Retina (tissue), 1 donor: ENCODE measurements at regions not wholly inside any gene's neighbourhood (a gene's known extent, or its start where the extent isn't known, plus 50 kb on each side); places are given as distances from the start of the nearest gene placed in this dataset.
A peak's percentile ranks its signal among the peaks of the same experiment; 100 is the strongest.
"Not testable (repeated sequence)": the region's sequence is repeated elsewhere in the genome, so short reads cannot be mapped to it uniquely, and the experiment has no call there.

ENCODE experiments used
- DNase-seq: peaks from one replicate; pipeline ENCODE4 v3.0.0-alpha.2; 2016

DNA sequence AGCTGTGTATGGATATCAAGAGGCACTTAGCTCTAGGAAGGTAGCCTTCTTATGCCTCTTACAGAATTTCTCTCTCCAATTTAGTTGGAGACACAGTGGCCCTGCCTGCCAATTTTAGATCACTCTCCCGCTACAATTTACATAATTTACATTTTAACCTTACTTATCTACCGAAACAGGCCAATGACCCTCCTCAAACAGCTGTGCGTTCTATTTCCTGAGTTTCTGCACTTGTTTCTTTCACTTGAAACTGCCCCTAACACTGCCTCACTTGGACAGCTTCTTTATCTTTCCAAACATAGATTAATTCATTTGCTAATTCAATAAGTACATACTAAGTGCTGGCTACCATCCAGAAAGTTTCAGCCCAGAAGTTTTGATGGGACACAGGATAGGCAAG lies 52.9 kb upstream of the HDDC2 start:
- no peak for DNase-seq

DNA sequence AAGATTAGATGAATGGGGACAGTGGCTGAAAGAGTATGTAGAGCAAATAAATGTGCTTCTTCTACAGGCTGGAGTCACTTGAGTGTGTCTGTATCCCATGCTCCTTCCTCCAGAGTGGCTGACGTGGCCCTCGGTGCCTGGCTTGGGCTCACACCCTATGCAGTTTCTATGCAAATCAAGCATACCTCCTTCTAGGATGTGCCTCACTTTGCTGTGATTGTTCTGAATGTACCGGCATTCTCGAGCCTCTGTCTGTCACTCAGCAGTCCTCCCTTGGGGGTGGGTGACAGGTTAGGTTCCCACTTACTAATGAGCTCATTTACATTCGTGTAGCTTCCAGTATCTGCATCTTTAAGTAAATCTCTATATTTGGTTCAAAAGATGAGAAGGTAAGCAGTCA lies 55.1 kb upstream of the HDDC2 start:
- no peak for DNase-seq

DNA sequence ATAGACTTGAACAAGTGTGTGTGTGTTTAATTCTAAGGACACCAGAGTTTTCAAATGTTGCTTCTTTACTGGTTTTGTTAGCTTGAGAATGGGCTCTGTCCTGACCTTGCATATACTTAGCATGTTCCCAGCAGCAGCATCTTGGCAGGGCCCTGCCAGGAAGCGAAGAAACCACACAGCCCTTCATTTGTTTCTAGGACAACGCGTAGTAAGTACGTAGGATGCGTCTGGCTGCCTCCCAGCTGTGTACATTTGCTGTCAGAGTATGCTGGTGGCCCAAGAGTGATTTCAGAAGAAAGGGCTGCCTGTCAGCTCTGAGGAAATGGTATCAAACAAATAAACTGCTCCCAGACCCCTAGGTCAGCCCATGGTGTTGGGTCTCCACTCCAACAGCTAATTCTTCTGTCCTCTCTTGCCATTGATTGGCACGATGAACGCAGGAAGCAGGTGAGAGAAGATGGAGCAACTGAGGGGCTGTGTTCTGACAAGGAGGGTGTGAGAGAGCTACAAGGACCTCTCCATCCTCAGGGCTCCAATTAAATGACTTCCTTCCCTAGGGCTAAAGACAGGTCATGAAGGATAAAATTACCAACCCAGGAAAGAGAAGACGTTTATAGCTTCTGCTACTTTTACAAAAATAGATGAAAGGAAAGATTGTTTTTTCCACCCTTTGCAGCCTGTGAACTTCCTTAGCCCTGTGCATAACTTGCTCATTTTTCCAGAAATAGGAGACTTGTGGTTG lies 55.9 kb upstream of the HDDC2 start:
- no peak for DNase-seq

DNA sequence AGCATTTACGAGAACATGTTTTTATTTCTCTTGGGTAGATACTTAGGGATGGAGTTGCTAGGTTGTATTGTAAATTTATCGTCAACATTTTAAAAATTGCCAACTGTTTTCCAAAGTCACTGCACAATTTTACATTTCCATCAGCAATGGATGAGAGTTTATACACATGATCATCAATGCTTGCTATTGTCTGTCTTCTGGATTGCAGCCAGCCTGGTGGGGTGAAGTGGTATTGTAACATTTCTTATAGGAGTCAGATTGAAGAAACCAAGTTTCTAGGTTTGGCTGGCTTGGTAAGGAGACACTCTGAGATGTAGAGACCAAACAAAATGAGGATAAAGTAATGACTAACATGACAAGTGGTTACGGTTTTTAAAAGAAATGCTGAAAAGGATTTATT lies 57.1 kb upstream of the HDDC2 start:
- no peak for DNase-seq

DNA sequence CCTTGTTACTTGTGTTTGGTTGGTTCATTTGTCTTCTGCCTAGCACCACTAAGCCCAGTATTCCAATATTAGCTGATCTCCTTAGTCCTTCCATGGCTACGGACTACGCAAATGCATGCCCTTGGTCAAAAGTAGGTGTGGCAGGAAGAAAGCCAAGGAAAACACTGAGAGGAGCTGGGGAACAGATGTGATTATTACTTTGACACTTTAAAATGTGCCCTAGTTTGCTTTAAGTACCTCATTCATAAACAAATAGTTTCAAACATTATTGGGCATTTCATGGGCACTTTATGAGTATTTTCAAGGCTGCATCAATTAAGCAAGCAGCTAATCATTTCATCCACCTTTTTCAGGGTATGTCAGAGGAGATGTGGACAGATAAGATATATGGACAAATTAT lies 60.1 kb upstream of the HDDC2 start:
- no peak for DNase-seq

DNA sequence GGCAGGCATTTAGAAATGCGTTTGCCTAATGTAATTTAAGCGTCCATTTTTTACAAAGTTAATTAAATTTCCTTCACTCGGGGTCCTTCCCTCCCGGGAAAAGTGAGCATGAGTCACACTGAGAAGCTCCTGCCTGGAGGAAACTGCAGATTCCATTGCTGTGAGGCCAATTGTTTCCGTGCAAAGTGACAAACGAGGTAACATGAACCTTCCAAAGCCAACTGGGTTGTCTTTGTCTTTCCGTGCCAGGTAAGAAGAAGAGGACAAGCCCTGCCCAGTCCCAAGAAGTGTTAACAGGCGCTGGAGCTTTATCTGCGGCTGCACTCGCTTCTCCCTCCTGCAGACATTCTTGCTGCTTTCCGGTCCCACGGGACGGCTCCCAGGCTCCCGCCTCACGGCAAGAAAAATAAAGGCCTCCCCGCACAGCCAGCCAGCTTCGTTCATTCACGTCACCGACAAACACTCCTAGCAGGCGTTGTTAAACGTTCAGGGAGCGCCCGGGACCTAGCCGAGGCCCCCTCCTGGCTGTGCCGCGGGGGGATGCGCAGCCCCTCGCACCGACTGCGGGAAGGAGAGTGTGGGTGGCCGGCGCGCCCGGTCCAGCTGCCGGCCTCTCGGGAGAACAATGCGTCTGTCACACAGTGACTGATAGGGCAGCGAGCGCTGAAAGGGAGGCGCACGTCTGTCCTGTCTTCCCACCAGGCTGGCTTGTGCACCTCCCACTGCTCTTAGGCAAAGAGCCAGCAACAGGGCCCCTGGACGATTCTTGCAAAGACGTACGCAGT lies 61.5 kb upstream of the HDDC2 start:
- DNase-seq: peak; percentile 95

DNA sequence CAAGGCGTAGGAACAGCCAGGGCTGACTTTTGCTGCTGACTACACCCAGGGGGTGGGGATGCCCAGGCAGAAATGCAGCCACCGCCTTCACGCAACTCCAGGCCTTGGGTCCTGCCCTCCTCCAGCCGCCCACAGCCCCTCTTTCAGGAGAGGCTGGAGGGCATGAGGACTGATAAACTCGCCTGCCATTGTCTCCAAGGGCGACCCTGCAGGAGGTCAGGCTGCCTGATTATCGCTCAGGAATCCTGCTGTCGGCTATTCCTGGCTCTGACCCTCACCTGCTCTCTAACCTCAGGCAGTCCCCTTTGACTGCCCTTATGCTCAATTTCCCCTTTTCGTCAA lies 62.0 kb upstream of the HDDC2 start:
- DNase-seq: no peak

DNA sequence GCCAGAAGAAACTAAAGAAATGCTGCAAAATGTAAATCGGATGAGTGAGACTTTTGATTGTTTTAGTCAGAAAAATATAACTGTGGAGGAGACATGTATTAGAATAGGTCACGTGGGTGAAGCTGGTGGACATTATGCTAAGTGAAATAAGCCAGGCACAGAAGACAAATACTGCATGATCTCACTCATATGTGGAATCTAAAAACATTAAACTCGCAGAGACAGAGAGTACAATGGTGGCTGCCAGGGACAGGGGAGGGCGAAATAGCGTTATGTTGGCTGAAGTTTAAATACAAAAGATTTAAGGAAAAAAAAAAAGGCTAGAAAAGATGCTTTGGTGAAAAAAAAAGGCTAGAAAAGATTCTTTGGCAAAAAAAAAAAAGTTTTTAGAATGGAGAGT lies 63.5 kb upstream of the HDDC2 start:
- DNase-seq: no peak

DNA sequence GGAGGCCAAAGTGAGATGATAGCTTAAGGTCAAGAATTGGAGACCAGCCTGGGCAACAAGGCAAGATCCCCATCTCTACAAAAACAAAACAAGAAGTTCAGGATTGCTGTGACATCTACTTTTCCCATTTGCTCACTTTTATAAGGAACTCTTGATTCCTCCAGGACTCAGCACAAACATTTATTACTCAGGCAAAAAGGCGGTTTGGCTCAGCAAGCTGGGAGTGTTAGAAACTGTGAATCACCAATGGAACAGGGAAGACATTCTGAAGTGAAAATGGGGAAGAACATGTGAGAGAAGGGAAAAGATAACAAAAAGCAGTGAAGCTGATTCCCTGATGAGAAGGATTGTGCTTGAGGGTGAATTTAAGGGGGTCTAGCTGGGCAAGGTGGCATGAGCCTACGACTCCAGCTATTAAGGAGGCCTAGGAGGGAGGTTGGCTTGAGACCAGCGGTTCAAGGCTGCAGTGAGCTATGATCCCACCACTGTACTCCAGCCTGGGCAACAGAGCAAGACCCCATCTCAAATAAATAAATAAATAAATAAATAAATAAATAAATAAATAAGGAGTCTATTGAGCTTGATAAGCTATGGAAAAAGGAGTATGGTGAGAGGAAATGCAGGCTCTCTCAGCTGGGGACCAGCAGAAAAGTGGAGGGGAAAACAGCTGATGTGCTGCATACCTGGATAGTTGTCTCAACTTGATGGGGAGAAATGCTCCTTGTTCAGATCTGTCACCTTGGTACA lies 65.4 kb upstream of the HDDC2 start:
- DNase-seq: no peak

DNA sequence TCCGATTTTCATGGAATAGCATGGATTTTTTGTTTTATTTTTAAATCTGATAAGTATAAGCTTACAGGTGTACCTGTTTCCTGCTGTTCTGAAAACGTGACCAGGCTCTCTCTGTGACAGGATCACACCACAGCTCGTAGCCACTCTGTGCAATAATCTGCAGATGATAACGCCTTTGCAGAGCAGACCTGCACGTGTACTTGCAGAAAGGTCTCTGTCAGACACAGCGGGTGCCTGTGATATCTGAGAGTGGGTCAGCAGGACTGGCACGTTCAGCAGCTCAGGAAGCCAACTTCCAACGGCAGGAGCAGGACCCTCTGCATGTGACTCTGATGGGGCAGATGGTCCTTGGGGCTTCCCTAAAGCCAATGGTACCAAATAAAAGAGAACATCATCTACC lies 68.6 kb upstream of the HDDC2 start:
- DNase-seq: no peak

DNA sequence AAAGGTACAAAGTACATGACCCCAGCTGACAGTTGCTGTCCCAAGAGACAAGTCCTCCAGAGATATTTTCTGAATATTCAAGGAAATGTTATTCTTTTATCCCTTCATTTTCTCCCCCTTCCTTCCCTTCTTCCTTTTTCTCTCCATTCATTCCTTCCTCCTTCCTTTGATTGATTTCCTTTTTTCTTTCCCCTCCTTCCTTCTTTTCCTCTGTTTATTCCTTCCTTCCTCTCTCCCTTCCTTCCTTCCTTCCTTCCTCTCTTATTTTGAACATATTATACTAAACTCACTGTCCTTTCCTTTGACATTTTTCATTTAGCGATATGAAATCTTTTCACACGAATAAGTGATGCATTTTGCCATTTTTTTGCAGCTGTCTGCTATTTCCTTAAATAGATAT lies 73.2 kb upstream of the HDDC2 start:
- no peak for DNase-seq

DNA sequence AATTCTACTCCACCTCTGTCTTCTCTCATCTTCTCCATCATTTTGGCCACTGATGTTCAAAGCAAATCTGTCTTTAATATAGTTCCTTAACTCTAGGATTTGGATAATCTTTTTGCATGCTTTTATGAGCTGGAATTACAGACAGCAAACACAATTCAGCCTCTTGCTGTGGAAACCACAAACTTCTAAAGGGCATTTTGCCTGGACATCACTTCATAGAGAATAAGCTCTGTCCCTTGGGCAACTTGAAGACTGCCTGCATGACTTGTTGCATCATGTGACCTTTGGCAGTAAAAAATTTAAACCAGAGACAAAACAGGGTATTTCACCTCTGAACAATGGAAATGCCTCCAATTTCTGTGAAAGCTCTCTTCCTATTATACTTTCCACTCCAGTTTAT lies 74.1 kb upstream of the HDDC2 start:
- DNase-seq: no peak

DNA sequence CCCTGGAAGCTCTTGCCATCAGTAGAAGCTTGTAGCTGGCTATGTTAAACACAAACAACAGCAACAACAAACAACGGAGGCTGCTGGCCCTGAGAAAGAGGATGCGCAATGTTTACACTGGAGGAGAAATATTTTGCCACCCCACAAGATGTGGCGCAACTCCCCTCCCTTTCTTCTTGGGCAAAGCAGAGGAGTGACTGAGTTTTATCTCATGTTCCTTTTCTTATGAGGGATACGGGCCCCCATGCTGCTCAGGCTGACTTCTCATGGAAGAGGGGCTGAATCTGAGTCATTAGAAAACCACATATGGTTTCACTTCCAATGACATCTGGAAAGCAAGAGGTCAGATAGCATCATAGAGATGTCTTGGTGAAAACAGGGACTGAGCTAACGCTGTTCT lies 75.9 kb upstream of the HDDC2 start:
- DNase-seq: no peak

DNA sequence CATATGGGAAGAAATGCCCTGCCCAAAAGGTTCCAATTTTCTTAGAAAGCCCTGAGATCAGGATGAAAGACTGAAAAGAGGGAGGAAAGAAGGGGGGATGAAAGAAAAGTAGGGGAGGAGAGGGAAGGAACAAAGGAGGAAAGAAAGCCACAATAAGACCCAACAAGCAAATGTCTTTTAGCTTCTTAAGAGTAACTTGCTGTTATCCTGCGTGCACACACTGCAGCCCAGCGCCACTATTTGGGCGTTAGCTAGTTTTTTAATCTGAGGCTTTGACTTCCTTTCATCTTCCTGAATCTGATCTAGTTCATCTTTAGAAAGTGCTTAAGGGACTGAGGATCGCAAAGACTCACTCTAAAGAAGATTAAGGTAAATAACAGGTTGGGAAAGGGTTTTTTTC lies 77.4 kb upstream of the HDDC2 start:
- no peak for DNase-seq

DNA sequence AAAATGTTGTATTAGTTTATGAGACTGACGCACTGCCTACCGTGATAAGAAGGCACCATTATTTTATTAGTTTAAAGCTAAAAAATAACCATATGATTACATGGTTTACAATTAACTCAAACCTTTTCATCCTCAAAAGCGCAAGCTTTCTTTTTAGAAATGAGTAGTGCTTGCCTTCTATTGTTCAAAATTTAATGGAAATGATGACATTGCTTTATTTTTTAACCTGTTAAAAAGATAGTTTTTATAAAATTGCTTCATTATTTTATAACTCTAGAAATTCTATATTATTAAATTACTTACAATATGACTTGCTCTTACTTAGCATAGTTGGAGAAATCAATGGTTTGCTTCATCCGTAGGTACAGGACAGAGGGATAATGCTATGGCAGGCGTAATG lies 78.7 kb upstream of the HDDC2 start:
- DNase-seq: no peak

DNA sequence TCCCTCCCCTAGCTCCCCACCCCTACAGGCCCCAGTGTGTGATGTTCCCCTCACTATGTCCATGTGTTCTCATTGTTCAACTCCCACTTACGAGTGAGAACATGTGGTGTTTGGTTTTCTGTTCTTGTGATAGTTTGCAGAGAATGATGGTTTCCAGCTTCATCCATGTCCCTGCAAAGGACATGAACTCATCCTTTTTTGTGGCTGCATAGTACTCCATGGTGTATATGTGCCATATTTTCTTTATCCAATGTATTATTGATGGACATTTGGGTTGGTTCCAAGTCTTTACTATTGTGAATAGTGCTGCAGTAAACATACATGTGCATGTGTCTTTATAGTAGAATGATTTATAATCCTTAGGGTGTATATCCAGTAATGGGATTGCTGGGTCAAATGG lies 84.6 kb upstream of the HDDC2 start:
- DNase-seq: not testable (repeated sequence)

DNA sequence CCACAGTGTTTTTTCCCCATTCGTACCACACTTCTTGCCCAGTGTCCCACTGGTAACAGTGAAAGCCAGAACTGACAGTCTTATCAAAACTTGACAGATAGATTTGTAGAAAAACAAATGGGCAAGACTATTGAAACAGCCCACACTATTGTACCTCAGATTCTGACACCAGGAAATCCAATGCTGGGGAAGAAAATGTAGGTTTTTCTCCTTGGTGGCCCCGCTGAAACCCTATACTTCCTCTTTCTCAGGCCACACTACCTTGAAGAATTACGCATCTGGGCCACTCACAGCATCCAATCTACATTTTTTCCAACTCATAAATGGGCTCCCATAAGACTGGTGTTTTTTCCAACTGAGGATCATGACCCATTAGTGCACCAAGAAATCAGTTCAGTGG lies 90.9 kb upstream of the HDDC2 start:
- no peak for DNase-seq

DNA sequence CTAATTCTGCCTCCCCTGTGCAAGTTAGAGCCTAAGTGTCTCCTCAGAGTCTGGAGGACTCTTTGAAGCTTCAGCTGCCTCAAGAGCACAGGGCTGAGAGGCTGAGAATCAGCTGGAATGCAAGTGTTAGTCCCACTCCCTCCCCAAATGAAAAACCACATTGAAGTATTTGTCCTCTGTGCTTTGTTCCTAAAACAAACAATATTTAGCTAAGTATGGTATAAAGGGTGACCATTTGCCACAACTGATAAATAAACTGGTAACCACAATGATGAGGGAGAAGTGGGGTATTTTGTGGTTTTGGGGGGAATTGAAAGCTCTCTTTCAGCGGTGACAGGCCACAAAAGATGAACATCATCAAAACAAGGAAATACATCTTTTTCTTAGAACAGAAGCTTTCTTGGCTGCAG lies 91.7 kb upstream of the HDDC2 start:
- DNase-seq: no peak

DNA sequence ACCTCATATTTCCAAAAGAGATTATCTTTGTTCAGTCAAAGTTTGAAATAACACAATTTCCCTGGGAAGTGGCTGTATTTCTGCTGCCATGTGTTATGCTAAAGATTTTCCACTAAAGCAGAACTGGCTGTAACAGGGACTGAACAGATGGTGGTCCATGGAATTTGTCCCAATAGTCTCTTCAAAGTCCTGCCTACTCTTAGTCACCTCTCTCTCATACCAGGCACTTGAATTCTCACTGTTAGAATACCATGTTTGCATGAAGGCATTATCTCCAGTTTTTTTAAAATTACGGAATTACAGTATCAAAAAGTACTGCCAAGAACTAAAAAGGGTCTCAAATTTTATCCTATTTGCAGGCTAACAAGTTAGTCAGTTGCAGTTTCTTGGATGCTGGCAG lies 105.0 kb upstream of the HDDC2 start:
- DNase-seq: no peak

DNA sequence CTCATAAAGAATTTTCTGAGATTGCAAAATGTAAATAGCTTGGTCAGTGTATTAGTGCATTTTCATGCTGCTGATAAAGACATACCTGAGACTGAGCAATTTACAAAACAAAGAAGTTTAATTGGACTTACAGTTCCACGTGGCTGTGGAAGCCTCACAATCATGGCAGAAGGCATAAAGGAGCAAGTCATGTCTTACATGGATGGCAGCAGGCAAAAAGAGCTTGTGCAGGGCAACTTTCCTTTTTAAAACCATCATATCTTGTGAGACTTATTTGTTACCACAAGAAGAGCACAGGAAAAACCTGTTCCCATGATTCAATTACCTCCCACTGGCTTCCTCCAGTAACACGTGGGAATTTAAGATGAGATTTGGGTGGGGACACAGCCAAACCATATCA lies 112.7 kb upstream of the HDDC2 start:
- no peak for DNase-seq

DNA sequence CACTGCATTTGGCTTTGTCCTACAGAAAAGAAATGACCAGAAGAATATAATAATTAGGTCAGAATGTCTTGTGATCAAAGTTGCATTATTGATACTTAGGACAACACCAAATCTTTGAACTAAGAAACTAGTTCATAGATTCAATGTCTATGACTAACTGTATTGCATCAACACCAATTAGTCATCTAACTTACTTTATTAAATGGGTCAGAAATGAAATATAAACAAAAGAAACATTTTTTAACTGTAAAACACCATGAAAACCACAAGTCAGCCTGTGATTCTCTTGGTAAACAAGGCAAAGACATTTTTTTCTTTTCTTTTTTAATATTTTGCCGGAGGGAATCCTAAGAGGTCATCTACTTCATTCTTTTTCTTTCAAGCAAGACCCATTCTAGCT lies 114.1 kb upstream of the HDDC2 start:
- DNase-seq: no peak

DNA sequence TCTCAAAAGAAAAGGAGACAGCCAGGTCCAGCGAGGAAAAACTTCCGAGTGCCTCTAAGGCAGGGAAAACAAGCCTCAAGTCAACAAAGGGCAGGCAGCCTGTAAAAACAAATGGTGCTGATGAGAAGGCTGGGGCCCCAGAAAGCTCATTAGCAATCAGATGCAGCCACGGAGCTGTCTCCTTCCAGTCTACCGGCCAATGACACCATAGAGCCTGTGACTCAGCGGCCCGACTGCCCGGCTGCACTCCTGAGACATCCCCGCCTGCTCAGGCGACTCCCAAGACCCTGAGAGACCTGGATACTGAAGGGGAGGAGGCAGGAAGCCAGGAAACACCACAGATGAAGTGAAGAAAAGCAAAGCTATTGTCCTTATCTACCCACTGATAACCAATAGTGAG lies 120.1 kb upstream of the HDDC2 start:
- peak; percentile 56 for DNase-seq

DNA sequence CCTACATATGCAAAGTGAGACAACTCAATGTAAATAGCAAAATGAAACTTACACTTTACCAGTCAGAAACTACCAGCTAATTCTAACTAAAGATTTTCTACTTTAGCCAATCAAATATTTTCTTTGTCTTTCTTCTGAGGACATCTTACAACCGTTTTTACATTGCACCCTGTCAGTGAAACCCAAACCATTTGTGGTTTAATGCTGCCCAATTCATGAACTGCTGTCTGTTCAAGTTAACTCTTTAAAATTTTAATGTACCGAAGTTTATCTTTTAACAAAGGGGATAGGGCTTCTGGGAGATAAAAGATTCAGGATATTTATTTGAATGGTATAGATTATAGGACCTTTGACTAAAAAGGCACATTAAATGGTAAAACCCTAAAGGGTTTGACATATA lies 121.3 kb upstream of the HDDC2 start:
- DNase-seq: no peak

DNA sequence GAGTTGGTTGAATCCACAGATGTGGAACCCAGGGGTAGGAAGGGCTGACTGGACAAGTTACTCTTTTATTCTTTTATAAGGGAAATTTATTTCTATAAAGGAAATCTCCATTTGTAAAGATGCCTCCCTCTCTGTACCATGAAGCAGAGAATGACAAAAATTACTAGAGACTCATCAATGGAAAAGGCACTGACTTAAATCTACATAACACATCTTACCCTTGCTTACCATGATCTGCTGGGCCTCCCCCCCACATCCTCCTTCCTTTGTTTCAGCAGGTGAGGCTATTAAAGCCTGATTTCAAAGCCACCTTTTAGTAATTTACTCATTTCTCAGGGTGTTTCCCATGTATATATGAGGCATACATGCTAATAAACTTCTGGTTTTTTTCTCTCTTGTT lies 130.2 kb upstream of the HDDC2 start:
- no peak for DNase-seq
